SK-N-SH treated with all-trans-retinoic acid at 6 μM for 48 hours (cell line): ENCODE measurements at regions not wholly inside any gene's neighbourhood (a gene's known extent, or its start where the extent isn't known, plus 50 kb on each side); places are given as distances from the start of the nearest gene placed in this dataset.

Source experiments
- ATAC-seq: fragments of 200-7000 bp; cut with Tn5 transposase; 3 replicates; pipeline ENCODE4 v1.9.1; 2020; ENCODE audit warnings: mild to moderate bottlenecking, moderate library complexity
- ARNTL ChIP-seq: fragments of 450-650 bp; formaldehyde crosslinking; IDR thresholded peaks from 2 replicates; pipeline ENCODE4 v1.5.0; 2020; ENCODE audit warnings: low read depth, mild to moderate bottlenecking, moderate library complexity, borderline replicate concordance
- BACH2 ChIP-seq: fragments of 250-450 bp; sonication (Bioruptor Pico); IDR thresholded peaks from 2 replicates; pipeline ENCODE4 v1.9.0; 2021; ENCODE audit warnings: mild to moderate bottlenecking, borderline replicate concordance
- CREB5 ChIP-seq: fragments of 250-450 bp; sonication (Bioruptor Pico); IDR thresholded peaks from 2 replicates; pipeline ENCODE4 v1.5.1; 2020; ENCODE audit warnings: low read depth, mild to moderate bottlenecking, moderate library complexity
- CSDC2 ChIP-seq: fragments of 250-450 bp; sonication (Bioruptor Pico); IDR thresholded peaks from 2 replicates; pipeline ENCODE4 v1.5.0; 2020; ENCODE audit warnings: mild to moderate bottlenecking, moderate library complexity
- CSRNP3 ChIP-seq: fragments of 250-450 bp; sonication (Bioruptor Pico); IDR thresholded peaks from 2 replicates; pipeline ENCODE4 v1.5.1; 2021; ENCODE audit warnings: mild to moderate bottlenecking, moderate library complexity
- ESRRG ChIP-seq: fragments of 250-450 bp; sonication (Bioruptor Pico); IDR thresholded peaks from 2 replicates; pipeline ENCODE4 v1.6.1; 2021; ENCODE audit warnings: mild to moderate bottlenecking
- GLIS3 ChIP-seq: fragments of 250-450 bp; sonication (Bioruptor Pico); IDR thresholded peaks from 2 replicates; pipeline ENCODE4 v1.5.0; 2020; ENCODE audit warnings: mild to moderate bottlenecking, moderate library complexity
- ISL1 ChIP-seq: fragments of 250-450 bp; sonication (Bioruptor Pico); IDR thresholded peaks from 2 replicates; pipeline ENCODE4 v2.1.2; 2022; ENCODE audit warnings: mild to moderate bottlenecking, moderate library complexity
- OSR1 ChIP-seq: fragments of 250-450 bp; sonication (Bioruptor Pico); IDR thresholded peaks from 2 replicates; pipeline ENCODE4 v1.8.0; 2022; ENCODE audit warnings: moderate library complexity, mild to moderate bottlenecking, inconsistent platforms
- PATZ1 ChIP-seq: fragments of 250-450 bp; sonication (Bioruptor Pico); IDR thresholded peaks from 2 replicates; pipeline ENCODE4 v1.8.0; 2020; ENCODE audit warnings: mild to moderate bottlenecking, moderate library complexity, borderline replicate concordance
- POU6F1 ChIP-seq: fragments of 250-450 bp; sonication (Bioruptor Pico); IDR thresholded peaks from 2 replicates; pipeline ENCODE4 v1.8.0; 2021; ENCODE audit warnings: low read depth, mild to moderate bottlenecking, moderate library complexity, borderline replicate concordance
- PPARA ChIP-seq: fragments of 250-450 bp; sonication (Bioruptor Pico); IDR thresholded peaks from 2 replicates; pipeline ENCODE4 v1.5.0; 2020; ENCODE audit warnings: mild to moderate bottlenecking, borderline replicate concordance
- RARB ChIP-seq: fragments of 250-450 bp; sonication (Bioruptor Pico); IDR thresholded peaks from 2 replicates; pipeline ENCODE4 v1.8.0; 2021; ENCODE audit warnings: mild to moderate bottlenecking, moderate library complexity
- SNAI2 ChIP-seq: fragments of 250-450 bp; sonication (Bioruptor Pico); IDR thresholded peaks from 2 replicates; pipeline ENCODE4 v1.5.0; 2020; ENCODE audit warnings: mild to moderate bottlenecking, moderate library complexity
- TCF4 ChIP-seq: fragments of 250-450 bp; sonication (Bioruptor Pico); IDR thresholded peaks from 2 replicates; pipeline ENCODE4 v1.8.0; 2021; ENCODE audit warnings: mild to moderate bottlenecking, moderate library complexity, borderline replicate concordance
- TOX ChIP-seq: fragments of 250-450 bp; sonication (Bioruptor Pico); IDR thresholded peaks from 2 replicates; pipeline ENCODE4 v1.8.0; 2021; ENCODE audit warnings: mild to moderate bottlenecking, moderate library complexity, borderline replicate concordance
- TSHZ2 ChIP-seq: fragments of 250-450 bp; sonication (Bioruptor Pico); IDR thresholded peaks from 2 replicates; pipeline ENCODE4 v1.5.0; 2020; ENCODE audit warnings: mild to moderate bottlenecking, moderate library complexity
- ZC3H10 ChIP-seq: fragments of 250-450 bp; sonication (Bioruptor Pico); IDR thresholded peaks from 2 replicates; pipeline ENCODE4 v1.5.1; 2021; ENCODE audit warnings: mild to moderate bottlenecking, moderate library complexity
- ZFP3 ChIP-seq: fragments of 250-450 bp; sonication (Bioruptor Pico); IDR thresholded peaks from 2 replicates; pipeline ENCODE4 v1.5.0; 2020; ENCODE audit warnings: mild to moderate bottlenecking, moderate library complexity
- ZFP30 ChIP-seq: fragments of 450-650 bp; formaldehyde crosslinking; IDR thresholded peaks from 2 replicates; pipeline ENCODE4 v1.5.0; 2022; ENCODE audit warnings: mild to moderate bottlenecking, moderate library complexity
- ZNF70 ChIP-seq: fragments of 450-650 bp; formaldehyde crosslinking; IDR thresholded peaks from 2 replicates; pipeline ENCODE4 v1.5.0; 2020; ENCODE audit warnings: mild to moderate bottlenecking, moderate library complexity
- ZNF8 ChIP-seq: fragments of 450-650 bp; formaldehyde crosslinking; IDR thresholded peaks from 2 replicates; pipeline ENCODE4 v1.5.0; 2020; ENCODE audit warnings: mild to moderate bottlenecking, moderate library complexity

- TF ChIP-seq GLIS3 (CRISPR knock-in tag) (no peak), CSDC2 (CRISPR knock-in tag) (no peak), ZC3H10 (CRISPR knock-in tag) (no peak), TSHZ2 (CRISPR knock-in tag) (no peak), ZFP30 (CRISPR knock-in tag) (no peak), ZNF70 (CRISPR knock-in tag) (no peak), ZFP3 (CRISPR knock-in tag) (no peak), ESRRG (CRISPR knock-in tag) (no peak), POU6F1 (CRISPR knock-in tag) (no peak), CREB5 (no peak), PATZ1 (CRISPR knock-in tag) (no peak), TOX (CRISPR knock-in tag) (no peak), BACH2 (no peak), RARB (CRISPR knock-in tag) (no peak), ZNF8 (CRISPR knock-in tag) (no peak)
- ATAC-seq: no peak
Measured at GRCh38 chr12:38153737-38154061, 162.9 kb upstream of the ALG10B start.

GRCh38 chr12:38154096-38155019, 162.2 kb upstream of the ALG10B start:
- TF ChIP-seq POU6F1 (CRISPR knock-in tag) (no peak), CREB5 (no peak), TCF4 (CRISPR knock-in tag) (no peak), ZNF70 (CRISPR knock-in tag) (no peak), OSR1 (CRISPR knock-in tag) (no peak), ZFP3 (CRISPR knock-in tag) (no peak), ARNTL (no peak), ISL1 (CRISPR knock-in tag) (no peak)
- TF ChIP-seq, all 23 proteins: peak for 0
- ATAC-seq: no peak

- no peak for ATAC-seq
Measured at GRCh38 chr12:38155020-38155395, 161.6 kb upstream of the ALG10B start.

More at GRCh38 chr12:38155020-38155395, 161.6 kb upstream of the ALG10B start:
- TF ChIP-seq PPARA (CRISPR knock-in tag): no peak
- no peak for TF ChIP-seq CREB5
- TF ChIP-seq ZC3H10 (CRISPR knock-in tag): no peak
- TF ChIP-seq BACH2: no peak
- no peak for TF ChIP-seq POU6F1 (CRISPR knock-in tag)
- no peak for TF ChIP-seq CSRNP3 (CRISPR knock-in tag)
- no peak for TF ChIP-seq SNAI2 (CRISPR knock-in tag)
- no peak for TF ChIP-seq CSDC2 (CRISPR knock-in tag)
- no peak for TF ChIP-seq ZNF8 (CRISPR knock-in tag)
- no peak for TF ChIP-seq TCF4 (CRISPR knock-in tag)
